BLaER1 treated with 17β-estradiol and CSF1 and Interleukin-3, amounts not matched to agents 10 nM and 100 nM (cell line): ENCODE measurements at regions not wholly inside any gene's neighbourhood (a gene's known extent, or its start where the extent isn't known, plus 50 kb on each side); places are given as distances from the start of the nearest gene placed in this dataset.
"Not testable (repeated sequence)": the region's sequence is repeated elsewhere in the genome, so short reads cannot be mapped to it uniquely, and the experiment has no call there.

Source experiments
- H3K27ac ChIP-seq, 11 experiments: shearing (Covaris generic); formaldehyde crosslinking; 2 replicates each; pipeline ENCODE4 v1.8.1; 2022
- H3K27me3 ChIP-seq, 11 experiments: shearing (Covaris generic); formaldehyde crosslinking; 2 replicates each; pipeline ENCODE4 v1.8.1; 2022
- H3K36me3 ChIP-seq, 11 experiments: shearing (Covaris generic); formaldehyde crosslinking; 2 replicates each; pipeline ENCODE4 v1.8.1; 2022
- H3K4me1 ChIP-seq, 10 experiments: shearing (Covaris generic); formaldehyde crosslinking; 2 replicates each; pipeline ENCODE4 v1.8.1; 2022
- H3K4me2 ChIP-seq, 11 experiments: shearing (Covaris generic); formaldehyde crosslinking; 2 replicates each; pipeline ENCODE4 v1.8.1; 2022
- H3K4me3 ChIP-seq, 10 experiments: shearing (Covaris generic); formaldehyde crosslinking; 2 replicates each; pipeline ENCODE4 v1.8.1; 2022
- H3K9ac ChIP-seq, 11 experiments: shearing (Covaris generic); formaldehyde crosslinking; 2 replicates each; pipeline ENCODE4 v1.8.1; 2022
- H3K9me3 ChIP-seq, 11 experiments: shearing (Covaris generic); formaldehyde crosslinking; replicated peaks in 1 of 11; 2 replicates each; pipeline ENCODE4 v1.8.1; 2022
- H4K20me1 ChIP-seq, 11 experiments: shearing (Covaris generic); formaldehyde crosslinking; 2 replicates each; pipeline ENCODE4 v1.8.1; 2022
- Cebpa-rat ChIP-seq, 11 experiments: shearing (Covaris generic); IDR thresholded peaks; 2 replicates each; pipeline ENCODE4 v1.8.1; 2022

- no peak for TF ChIP-seq Cebpa-rat (IDR thresholded peaks at IDR 0.05)
- no peak overlapping the region for H3K4me2 ChIP-seq
- no peak overlapping the region for H3K9ac ChIP-seq
- H3K9me3 ChIP-seq, result no peaks in the 10 kb centered on the region
- no peaks in the 10 kb centered on the region for H4K20me1 ChIP-seq
- no peaks in the 10 kb centered on the region for H3K36me3 ChIP-seq
- H3K4me1 ChIP-seq, result no peaks in the 10 kb centered on the region
- H3K4me3 ChIP-seq, result no peak overlapping the region
- H3K27ac ChIP-seq, result no peak overlapping the region
- no peaks in the 10 kb centered on the region for H3K27me3 ChIP-seq
Measured at GRCh38 chr17:71187145-71187878, 933.5 kb upstream of the SOX9 start.

- peak overlapping the region in 2 of 11 experiments; percentile 8 to 16; a peak in 1 of 22 replicates for H3K4me2 ChIP-seq
- no peak overlapping the region for H3K27ac ChIP-seq
- H3K27me3 ChIP-seq, result no peaks in the 10 kb centered on the region
- no peaks in the 10 kb centered on the region for H3K9me3 ChIP-seq
- TF ChIP-seq Cebpa-rat (IDR thresholded peaks at IDR 0.05), result no peak
- H3K4me1 ChIP-seq, result no peaks in the 10 kb centered on the region
- no peaks in the 10 kb centered on the region for H3K36me3 ChIP-seq
- no peak overlapping the region for H3K4me3 ChIP-seq
- no peak overlapping the region for H3K9ac ChIP-seq
- H4K20me1 ChIP-seq, result no peaks in the 10 kb centered on the region
Measured at GRCh38 chr17:71188811-71189492, 931.9 kb upstream of the SOX9 start.

- H3K4me1 ChIP-seq, result no peaks in the 10 kb centered on the region
- H3K9ac ChIP-seq, result no peak overlapping the region
- H3K36me3 ChIP-seq, result no peaks in the 10 kb centered on the region
- peak overlapping the region in 2 of 11 experiments; percentile 8 to 16; a peak in 1 of 22 replicates for H3K4me2 ChIP-seq
- no peaks in the 10 kb centered on the region for H3K9me3 ChIP-seq
- H3K27ac ChIP-seq, result no peak overlapping the region
- H3K27me3 ChIP-seq, result no peaks in the 10 kb centered on the region
- no peak overlapping the region for H3K4me3 ChIP-seq
- no peaks in the 10 kb centered on the region for H4K20me1 ChIP-seq
- TF ChIP-seq Cebpa-rat (IDR thresholded peaks at IDR 0.05), result no peak
Measured at GRCh38 chr17:71189493-71189831, 931.4 kb upstream of the SOX9 start.

GRCh38 chr17:71192039-71192555 lies 928.7 kb upstream of the SOX9 start:
- no peaks in the 10 kb centered on the region for H4K20me1 ChIP-seq
- H3K4me3 ChIP-seq, result no peak overlapping the region
- no peaks in the 10 kb centered on the region for H3K27me3 ChIP-seq
- H3K4me2 ChIP-seq, result no peak overlapping the region
- no peak overlapping the region for H3K27ac ChIP-seq
- H3K9ac ChIP-seq, result no peak overlapping the region
- no peaks in the 10 kb centered on the region for H3K4me1 ChIP-seq
- no peak for TF ChIP-seq Cebpa-rat (IDR thresholded peaks at IDR 0.05)
- H3K36me3 ChIP-seq, result no peaks in the 10 kb centered on the region
- H3K9me3 ChIP-seq, result 0 out of 22 replicates have a peak, but pooled peaks cover 0 to 4% (median 0%) of the 10 kb centered on the region in 11 experiments

GRCh38 chr17:71192848-71193247 lies 928.0 kb upstream of the SOX9 start:
- Histone ChIP-seq H3K9me3 (0 out of 22 replicates have a peak, but pooled peaks cover 0 to 4% (median 0%) of the 10 kb centered on the region in 11 experiments), H3K4me1 (no peaks in the 10 kb centered on the region), H3K27me3 (no peaks in the 10 kb centered on the region), H3K9ac (no peak overlapping the region), H3K4me2 (no peak overlapping the region), H3K27ac (no peak overlapping the region), H3K4me3 (no peak overlapping the region), H4K20me1 (no peaks in the 10 kb centered on the region), H3K36me3 (no peaks in the 10 kb centered on the region)
- no peak for TF ChIP-seq Cebpa-rat (IDR thresholded peaks at IDR 0.05)

GRCh38 chr17:71200597-71200996 lies 920.2 kb upstream of the SOX9 start:
- TF ChIP-seq Cebpa-rat (IDR thresholded peaks at IDR 0.05), result no peak
- H3K4me2 ChIP-seq, result no peak overlapping the region
- H3K36me3 ChIP-seq, result no peaks in the 10 kb centered on the region
- no peak overlapping the region for H3K27ac ChIP-seq
- no peaks in the 10 kb centered on the region for H4K20me1 ChIP-seq
- H3K4me3 ChIP-seq, result no peak overlapping the region
- no peak overlapping the region for H3K9ac ChIP-seq
- H3K9me3 ChIP-seq, result 0 out of 22 replicates have a peak, but pooled peaks cover 0 to 4% (median 0%) of the 10 kb centered on the region in 11 experiments
- H3K27me3 ChIP-seq, result no peaks in the 10 kb centered on the region
- no peaks in the 10 kb centered on the region for H3K4me1 ChIP-seq

GRCh38 chr17:71201639-71202038 lies 919.2 kb upstream of the SOX9 start:
- H3K27ac ChIP-seq, result no peak overlapping the region
- no peak overlapping the region for H3K4me3 ChIP-seq
- H3K9ac ChIP-seq, result no peak overlapping the region
- H4K20me1 ChIP-seq, result no peaks in the 10 kb centered on the region
- no peaks in the 10 kb centered on the region for H3K4me1 ChIP-seq
- no peak for TF ChIP-seq Cebpa-rat (IDR thresholded peaks at IDR 0.05)
- H3K9me3 ChIP-seq, result no peaks in the 10 kb centered on the region
- H3K36me3 ChIP-seq, result no peaks in the 10 kb centered on the region
- no peaks in the 10 kb centered on the region for H3K27me3 ChIP-seq
- no peak overlapping the region for H3K4me2 ChIP-seq

GRCh38 chr17:71202449-71202848 lies 918.4 kb upstream of the SOX9 start:
- no peaks in the 10 kb centered on the region for H3K36me3 ChIP-seq
- no peaks in the 10 kb centered on the region for H3K9me3 ChIP-seq
- H3K4me2 ChIP-seq, result no peak overlapping the region
- H3K27me3 ChIP-seq, result no peaks in the 10 kb centered on the region
- H3K27ac ChIP-seq, result no peak overlapping the region
- no peak for TF ChIP-seq Cebpa-rat (IDR thresholded peaks at IDR 0.05)
- no peaks in the 10 kb centered on the region for H3K4me1 ChIP-seq
- H3K9ac ChIP-seq, result no peak overlapping the region
- H3K4me3 ChIP-seq, result no peak overlapping the region
- H4K20me1 ChIP-seq, result no peaks in the 10 kb centered on the region

- TF ChIP-seq Cebpa-rat (IDR thresholded peaks at IDR 0.05), result no peak
- Histone ChIP-seq H4K20me1 (no peaks in the 10 kb centered on the region), H3K4me1 (no peaks in the 10 kb centered on the region), H3K9me3 (no peaks in the 10 kb centered on the region), H3K27ac (no peak overlapping the region), H3K36me3 (no peaks in the 10 kb centered on the region), H3K4me3 (no peak overlapping the region), H3K27me3 (no peaks in the 10 kb centered on the region), H3K9ac (no peak overlapping the region), H3K4me2 (no peak overlapping the region)
Measured at GRCh38 chr17:71203953-71204352, 916.9 kb upstream of the SOX9 start.

- H3K9ac ChIP-seq, H4K20me1 ChIP-seq, H3K36me3 ChIP-seq, H3K4me2 ChIP-seq, H3K27ac ChIP-seq, H3K27me3 ChIP-seq, H3K4me3 ChIP-seq, H3K4me1 ChIP-seq, H3K9me3 ChIP-seq: not testable (repeated sequence)
Measured at GRCh38 chr17:71205951-71206350, 914.9 kb upstream of the SOX9 start.
